Activated CD4-positive, alpha-beta T cell treated with anti-CD3 and anti-CD28 coated beads for 36 hours (primary cell): ENCODE measurements at regions not wholly inside any gene's neighbourhood (a gene's known extent, or its start where the extent isn't known, plus 50 kb on each side); places are given as distances from the start of the nearest gene placed in this dataset.
"Not testable (repeated sequence)": the region's sequence is repeated elsewhere in the genome, so short reads cannot be mapped to it uniquely, and the experiment has no call there.

Experiments
- ATAC-seq: fragments of 200-7000 bp; cut with Tn5 transposase; one replicate; pipeline ENCODE4 v1.10.0; 2021; ENCODE audit warnings: mild to moderate bottlenecking, moderate library complexity
- CTCF ChIA-PET: fragments of 350-600 bp; sonication (Branson Sonifier 250); formaldehyde crosslinking; loops from one replicate; lab custom pipeline; 2021; ENCODE audit warnings: antibody characterized with exemption; lab: Charles Lee
- POLR2A ChIA-PET: fragments of 350-600 bp; sonication (Branson Sonifier 250); formaldehyde crosslinking; loops from one replicate; lab custom pipeline; 2021; ENCODE audit warnings: antibody characterized with exemption, inconsistent platforms; lab: Charles Lee
- DNase-seq: peaks from one replicate; pipeline ENCODE4 v3.0.0-alpha.2; 2020
- H3K27ac Mint-ChIP-seq: one replicate; pipeline ENCODE4 v1.8.0; 2021; ENCODE audit warnings: mixed read lengths
- H3K27me3 Mint-ChIP-seq: one replicate; pipeline ENCODE4 v1.8.0; 2021; ENCODE audit warnings: mixed read lengths
- H3K36me3 Mint-ChIP-seq: one replicate; pipeline ENCODE4 v1.8.0; 2021; ENCODE audit warnings: low read depth, mixed read lengths
- H3K4me1 Mint-ChIP-seq: one replicate; pipeline ENCODE4 v1.8.0; 2021; ENCODE audit warnings: mixed read lengths
- H3K4me3 Mint-ChIP-seq: one replicate; pipeline ENCODE4 v1.8.0; 2021; ENCODE audit warnings: mild to moderate bottlenecking, moderate library complexity, mixed read lengths
- H3K9me3 Mint-ChIP-seq: one replicate; pipeline ENCODE4 v1.8.0; 2021; ENCODE audit warnings: low read depth, mixed read lengths
- intact Hi-C, 2 experiments: fragments of 100-400 bp; cut with DNase I in 1 of 2; cut with micrococcal nuclease in 1 of 2; formaldehyde crosslinking; loops; one replicate each; pipeline versions ENCODE4 v1.14.2 to v1.15.1; 2022 to 2024; cut with DNase I, micrococcal nuclease

DNA sequence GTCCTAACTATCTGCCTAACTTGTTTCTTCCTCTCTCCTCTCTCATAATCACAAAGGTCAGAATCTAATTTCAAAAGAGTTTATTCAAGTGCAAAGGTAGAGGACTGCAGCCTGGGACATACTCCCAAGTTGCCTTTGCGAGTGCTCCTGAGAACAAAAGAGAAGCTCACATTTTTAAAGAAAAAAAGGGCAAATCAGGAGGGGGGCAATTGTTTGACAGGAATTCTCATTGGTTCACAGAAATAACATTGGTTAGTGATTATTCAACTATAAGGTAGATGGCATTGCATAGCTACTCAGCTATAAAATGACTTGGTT, 108.1 kb upstream of the RAI14 start:
- ATAC-seq = no peak
- no peak for DNase-seq
- H3K4me3 Mint-ChIP-seq = no peak overlapping the region
- H3K27ac Mint-ChIP-seq = no peak overlapping the region
- POLR2A ChIA-PET = no interaction called here
- peaks cover 2% of the 10 kb centered on the region for H3K36me3 Mint-ChIP-seq
- CTCF ChIA-PET = no interaction called here
- peaks cover 3% of the 10 kb centered on the region for H3K4me1 Mint-ChIP-seq
- intact Hi-C loops = no loop called here
- H3K27me3 Mint-ChIP-seq = peaks cover 22% of the 10 kb centered on the region
- H3K9me3 Mint-ChIP-seq = peaks cover 13% of the 10 kb centered on the region

- Mint-ChIP-seq H3K27me3 (peaks cover 21% of the 10 kb centered on the region), H3K4me1 (no peaks in the 10 kb centered on the region), H3K36me3 (no peaks in the 10 kb centered on the region), H3K27ac (no peak overlapping the region), H3K4me3 (no peak overlapping the region), H3K9me3 (peaks cover 6% of the 10 kb centered on the region)
- ChIA-PET CTCF (no interaction called here), POLR2A (no interaction called here)
- ATAC-seq (no peak), DNase-seq (no peak)
- intact Hi-C loops = no loop called here
Measured at GRCh38 chr5:34550247-34550646, 105.9 kb upstream of the RAI14 start.

GRCh38 chr5:34550964-34551363, 105.2 kb upstream of the RAI14 start:
- H3K4me1 Mint-ChIP-seq = no peaks in the 10 kb centered on the region
- intact Hi-C loops = no loop called here
- no peaks in the 10 kb centered on the region for H3K36me3 Mint-ChIP-seq
- no peak for ATAC-seq
- H3K4me3 Mint-ChIP-seq = no peak overlapping the region
- POLR2A ChIA-PET = no interaction called here
- DNase-seq = no peak
- H3K27ac Mint-ChIP-seq = no peak overlapping the region
- CTCF ChIA-PET = no interaction called here
- peaks cover 20% of the 10 kb centered on the region for H3K27me3 Mint-ChIP-seq
- peaks cover 6% of the 10 kb centered on the region for H3K9me3 Mint-ChIP-seq

DNA sequence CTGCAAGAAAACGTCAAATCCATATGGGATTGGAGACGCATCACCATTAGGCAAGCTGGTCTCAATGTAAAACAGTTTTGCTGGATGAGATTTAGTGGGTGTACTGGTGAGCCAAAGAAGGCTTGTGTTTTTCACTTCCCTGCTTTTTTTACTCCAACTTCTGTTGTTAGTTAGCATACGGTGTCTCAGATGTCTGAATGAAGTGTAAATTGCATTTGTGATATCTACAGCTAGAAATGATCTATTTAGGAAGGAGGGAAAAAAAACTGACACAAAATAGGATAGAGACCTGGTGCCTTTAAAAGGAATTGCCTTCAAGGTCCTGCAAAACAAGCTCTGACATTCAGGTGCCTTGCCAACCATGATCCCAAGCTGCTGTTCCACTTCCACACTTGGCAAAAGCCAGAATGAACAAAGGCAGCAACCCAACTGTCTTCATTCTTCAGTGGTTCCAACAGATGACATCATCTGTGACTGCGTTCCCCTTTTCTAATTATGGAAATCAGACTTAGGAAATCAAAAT, 104.2 kb upstream of the RAI14 start:
- DNase-seq (no peak), ATAC-seq (no peak)
- Mint-ChIP-seq H3K9me3 (peaks cover 2% of the 10 kb centered on the region), H3K36me3 (no peaks in the 10 kb centered on the region), H3K27ac (no peak overlapping the region), H3K4me3 (no peak overlapping the region), H3K27me3 (peaks cover 15% of the 10 kb centered on the region), H3K4me1 (no peaks in the 10 kb centered on the region)
- POLR2A ChIA-PET = no interaction called here
- CTCF ChIA-PET = no interaction called here
- intact Hi-C loops = no loop called here

- H3K27me3 Mint-ChIP-seq = peaks cover 12% of the 10 kb centered on the region
- ATAC-seq = peak; percentile 19
- ChIA-PET POLR2A (no interaction called here), CTCF (no interaction called here)
- intact Hi-C loops = no loop called here
- no peak for DNase-seq
- H3K36me3 Mint-ChIP-seq = no peaks in the 10 kb centered on the region
- H3K4me3 Mint-ChIP-seq = no peak overlapping the region
- H3K9me3 Mint-ChIP-seq = no peaks in the 10 kb centered on the region
- H3K4me1 Mint-ChIP-seq = no peaks in the 10 kb centered on the region
- no peak overlapping the region for H3K27ac Mint-ChIP-seq
Measured at GRCh38 chr5:34552686-34553085, 103.4 kb upstream of the RAI14 start.

DNA sequence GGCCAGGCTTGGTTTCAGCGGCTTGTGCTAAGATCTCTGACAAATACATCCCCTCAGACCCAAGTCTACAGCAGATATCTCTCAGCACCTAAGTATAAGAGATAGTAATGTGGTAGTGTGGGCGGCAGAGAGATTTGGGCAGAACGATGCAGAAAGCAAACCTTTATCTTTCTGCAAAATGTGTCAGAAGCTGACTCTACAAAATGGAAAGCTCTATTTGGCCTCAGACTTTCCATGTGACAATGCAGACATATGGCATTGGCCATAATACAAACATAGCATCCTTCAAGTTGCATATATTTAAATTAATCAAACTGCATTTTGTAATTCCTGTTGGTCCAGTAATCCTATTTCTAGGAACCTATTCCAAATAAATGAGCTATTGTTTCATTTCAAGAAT, 102.5 kb upstream of the RAI14 start:
- no peak for ATAC-seq
- Mint-ChIP-seq H3K36me3 (no peaks in the 10 kb centered on the region), H3K4me3 (no peak overlapping the region), H3K27ac (no peak overlapping the region), H3K9me3 (no peaks in the 10 kb centered on the region), H3K27me3 (peaks cover 13% of the 10 kb centered on the region), H3K4me1 (no peaks in the 10 kb centered on the region)
- intact Hi-C loops = no loop called here
- DNase-seq = no peak
- ChIA-PET CTCF (interaction anchor here (0.7 to 1.8 kb wide), 3 partner anchors 16 to 54 kb away, joined by 3 to 4 read pairs (median 4); no protein-coding TSS in a partner anchor), POLR2A (no interaction called here)

DNA sequence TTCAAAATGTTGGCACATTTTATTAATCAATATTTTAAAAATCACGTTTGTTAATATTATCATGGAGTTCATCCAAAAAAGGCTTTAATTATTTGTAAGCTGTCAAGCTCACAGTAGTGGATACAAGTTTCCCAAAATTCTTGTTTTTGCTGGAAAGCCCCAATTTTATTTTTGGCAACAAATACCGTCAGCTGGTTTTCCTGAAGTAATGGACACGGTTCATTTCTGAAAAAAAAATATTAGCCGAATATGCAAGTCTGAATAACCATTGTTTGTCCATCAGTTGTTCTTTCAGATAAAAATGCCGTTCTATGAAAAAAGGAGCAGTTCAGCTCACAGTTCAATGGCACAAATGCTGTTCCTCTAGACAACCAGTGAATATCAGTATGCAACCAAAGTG, 101.5 kb upstream of the RAI14 start:
- DNase-seq (no peak), ATAC-seq (no peak)
- H3K9me3 Mint-ChIP-seq = no peaks in the 10 kb centered on the region
- H3K36me3 Mint-ChIP-seq = no peaks in the 10 kb centered on the region
- POLR2A ChIA-PET = interaction anchor here (0.7 kb wide), 1 partner anchor 348 kb away, joined by 5 read pairs; no protein-coding TSS in a partner anchor
- peaks cover 8% of the 10 kb centered on the region for H3K27me3 Mint-ChIP-seq
- intact Hi-C loops = no loop called here
- H3K27ac Mint-ChIP-seq = no peak overlapping the region
- no peaks in the 10 kb centered on the region for H3K4me1 Mint-ChIP-seq
- H3K4me3 Mint-ChIP-seq = no peak overlapping the region
- CTCF ChIA-PET = interaction anchor here (0.9 to 1.8 kb wide), 2 partner anchors 12 to 17 kb away, joined by 3 to 4 read pairs; no protein-coding TSS in a partner anchor

GRCh38 chr5:34555699-34556508, 100.2 kb upstream of the RAI14 start:
- Mint-ChIP-seq H3K36me3 (no peaks in the 10 kb centered on the region), H3K4me1 (no peaks in the 10 kb centered on the region), H3K27ac (no peak overlapping the region), H3K4me3 (no peak overlapping the region), H3K27me3 (peaks cover 5% of the 10 kb centered on the region), H3K9me3 (no peaks in the 10 kb centered on the region)
- DNase-seq = no peak
- ChIA-PET POLR2A (no interaction called here), CTCF (interaction anchor here (1.2 to 1.4 kb wide), 2 partner anchors 17 to 32 kb away, joined by 3 to 5 read pairs; no protein-coding TSS in a partner anchor)
- intact Hi-C loops = no loop called here
- ATAC-seq = no peak

DNA sequence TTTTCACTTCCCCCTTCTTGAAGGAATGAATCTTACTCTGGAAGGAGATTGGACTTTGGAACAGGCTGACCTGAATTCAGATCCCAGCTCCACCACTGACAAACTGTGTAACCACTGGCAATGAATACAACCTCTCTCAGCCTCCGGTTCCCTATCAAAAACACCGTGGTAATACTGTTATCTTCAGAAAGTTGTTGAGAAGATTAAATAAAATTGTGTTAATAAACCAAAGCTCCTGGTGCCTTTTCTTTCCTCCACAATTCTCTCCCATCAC, 99.7 kb upstream of the RAI14 start:
- no peaks in the 10 kb centered on the region for H3K9me3 Mint-ChIP-seq
- no peaks in the 10 kb centered on the region for H3K36me3 Mint-ChIP-seq
- peaks cover 5% of the 10 kb centered on the region for H3K27me3 Mint-ChIP-seq
- H3K4me3 Mint-ChIP-seq = no peak overlapping the region
- ATAC-seq (no peak), DNase-seq (no peak)
- ChIA-PET POLR2A (no interaction called here), CTCF (interaction anchor here (1.2 to 1.4 kb wide), 2 partner anchors 17 to 33 kb away, joined by 3 to 5 read pairs; no protein-coding TSS in a partner anchor)
- no peaks in the 10 kb centered on the region for H3K4me1 Mint-ChIP-seq
- H3K27ac Mint-ChIP-seq = no peak overlapping the region
- intact Hi-C loops = no loop called here

DNA sequence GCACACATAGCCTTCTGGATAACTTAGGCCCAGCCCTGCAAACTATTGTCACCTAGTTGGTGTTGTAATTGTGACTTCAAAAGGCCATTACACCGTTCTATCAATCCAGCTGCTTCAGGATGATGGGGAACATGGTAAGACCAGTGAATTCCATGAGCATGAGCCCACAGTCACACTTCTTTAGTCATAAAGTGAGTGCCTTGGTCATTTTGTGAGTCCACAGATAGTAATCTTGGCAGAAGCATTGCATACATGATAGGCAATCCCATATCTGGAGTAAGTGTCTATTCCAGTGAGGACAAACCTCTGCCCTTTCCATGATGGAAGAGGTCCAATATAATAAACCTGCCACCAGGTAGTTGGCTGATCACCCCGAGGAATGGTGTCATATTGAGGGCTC, 94.5 kb upstream of the RAI14 start:
- CTCF ChIA-PET, H3K9me3 Mint-ChIP-seq, H3K27me3 Mint-ChIP-seq, H3K4me1 Mint-ChIP-seq, POLR2A ChIA-PET, ATAC-seq, H3K36me3 Mint-ChIP-seq, H3K4me3 Mint-ChIP-seq, DNase-seq, H3K27ac Mint-ChIP-seq, intact Hi-C loops: not testable (repeated sequence)

- DNase-seq (no peak), ATAC-seq (no peak)
- H3K4me3 Mint-ChIP-seq = no peak overlapping the region
- peaks cover 4% of the 10 kb centered on the region for H3K27me3 Mint-ChIP-seq
- POLR2A ChIA-PET = no interaction called here
- H3K36me3 Mint-ChIP-seq = no peaks in the 10 kb centered on the region
- CTCF ChIA-PET = no interaction called here
- no peaks in the 10 kb centered on the region for H3K4me1 Mint-ChIP-seq
- intact Hi-C loops = no loop called here
- H3K9me3 Mint-ChIP-seq = no peaks in the 10 kb centered on the region
- H3K27ac Mint-ChIP-seq = no peak overlapping the region
Measured at GRCh38 chr5:34562791-34563190, 93.3 kb upstream of the RAI14 start.

GRCh38 chr5:34563269-34563668, 92.9 kb upstream of the RAI14 start:
- no peaks in the 10 kb centered on the region for H3K9me3 Mint-ChIP-seq
- intact Hi-C loops = no loop called here
- CTCF ChIA-PET = no interaction called here
- POLR2A ChIA-PET = no interaction called here
- ATAC-seq (no peak), DNase-seq (no peak)
- H3K4me1 Mint-ChIP-seq = no peaks in the 10 kb centered on the region
- no peaks in the 10 kb centered on the region for H3K36me3 Mint-ChIP-seq
- H3K27ac Mint-ChIP-seq = no peak overlapping the region
- H3K4me3 Mint-ChIP-seq = no peak overlapping the region
- H3K27me3 Mint-ChIP-seq = peaks cover 2% of the 10 kb centered on the region
